Adrenal gland (tissue), 5 donors: ENCODE measurements at regions not wholly inside any gene's neighbourhood (a gene's known extent, or its start where the extent isn't known, plus 50 kb on each side); places are given as distances from the start of the nearest gene placed in this dataset.

Experiments used
- POLR2A ChIP-seq, 2 donors: fragments of 450-650 bp; IDR thresholded peaks; one replicate each; pipeline ENCODE4 v1.6.1; 2017; ENCODE audit warnings: antibody characterized with exemption in 2 of 2, mild to moderate bottlenecking in 2 of 2, moderate library complexity in 1 of 2
- TF ChIP-seq, protein P1 (sequence below), 6 experiments: fragments of 450-650 bp in 4 of 6; fragments of 200-600 bp in 2 of 6; sonication (generic) in 1 of 6; IDR thresholded peaks; 1 replicate in 5 of 6; 2 replicates in 1 of 6; pipeline versions ENCODE4 v1.5.1 to v1.8.0; 2016 to 2021; ENCODE audit warnings: antibody characterized with exemption in 6 of 6, mild to moderate bottlenecking in 2 of 6, moderate library complexity in 1 of 6
- donor health status: DM: no; HTN: no; CAD: no.

DNA sequence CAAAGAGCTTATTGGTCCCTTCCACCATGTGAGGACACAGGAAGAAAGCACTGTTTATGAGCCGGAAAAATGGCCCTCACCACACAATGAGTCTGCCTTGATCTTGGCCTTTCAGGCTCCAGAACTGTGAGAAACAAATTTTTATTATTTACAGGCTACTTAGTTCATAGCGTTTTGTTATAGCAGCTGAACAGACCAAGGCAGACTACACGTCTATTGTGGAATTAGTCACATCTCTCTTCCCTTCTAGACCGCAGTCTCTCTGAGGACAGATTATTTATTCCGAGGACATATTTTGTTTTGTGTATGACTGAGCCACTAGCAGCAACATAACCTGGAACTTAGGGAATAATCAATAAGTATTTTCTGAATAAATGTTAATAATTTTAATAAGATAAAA is 125.5 kb downstream of the ASB1 start:
- no peak for TF ChIP-seq POLR2A (IDR thresholded peaks at IDR 0.05)
- TF ChIP-seq, protein P1, sequence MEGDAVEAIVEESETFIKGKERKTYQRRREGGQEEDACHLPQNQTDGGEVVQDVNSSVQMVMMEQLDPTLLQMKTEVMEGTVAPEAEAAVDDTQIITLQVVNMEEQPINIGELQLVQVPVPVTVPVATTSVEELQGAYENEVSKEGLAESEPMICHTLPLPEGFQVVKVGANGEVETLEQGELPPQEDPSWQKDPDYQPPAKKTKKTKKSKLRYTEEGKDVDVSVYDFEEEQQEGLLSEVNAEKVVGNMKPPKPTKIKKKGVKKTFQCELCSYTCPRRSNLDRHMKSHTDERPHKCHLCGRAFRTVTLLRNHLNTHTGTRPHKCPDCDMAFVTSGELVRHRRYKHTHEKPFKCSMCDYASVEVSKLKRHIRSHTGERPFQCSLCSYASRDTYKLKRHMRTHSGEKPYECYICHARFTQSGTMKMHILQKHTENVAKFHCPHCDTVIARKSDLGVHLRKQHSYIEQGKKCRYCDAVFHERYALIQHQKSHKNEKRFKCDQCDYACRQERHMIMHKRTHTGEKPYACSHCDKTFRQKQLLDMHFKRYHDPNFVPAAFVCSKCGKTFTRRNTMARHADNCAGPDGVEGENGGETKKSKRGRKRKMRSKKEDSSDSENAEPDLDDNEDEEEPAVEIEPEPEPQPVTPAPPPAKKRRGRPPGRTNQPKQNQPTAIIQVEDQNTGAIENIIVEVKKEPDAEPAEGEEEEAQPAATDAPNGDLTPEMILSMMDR (IDR thresholded peaks at IDR 0.05), result no peak
